Fibroblast of lung (primary cell): ENCODE measurements at regions not wholly inside any gene's neighbourhood (a gene's known extent, or its start where the extent isn't known, plus 50 kb on each side); places are given as distances from the start of the nearest gene placed in this dataset.

Source experiments
- EZH2 ChIP-seq: IDR thresholded peaks from 2 replicates; pipeline ENCODE4 v1.5.1; 2012; ENCODE audit warnings: low read length, control low read depth, mild to moderate bottlenecking; ENCODE audit errors: missing control alignments
- TF ChIP-seq, protein P1 (sequence below), 2 donors: IDR thresholded peaks in 1 of 2; conservative IDR thresholded peaks in 1 of 2; 1 replicate in 1 of 2; 2 replicates in 1 of 2; pipeline ENCODE4 v1.5.1; 2011 to 2012; ENCODE audit warnings: low read length in 2 of 2, control low read depth in 1 of 2, inconsistent platforms in 1 of 2, low read depth in 1 of 2, mild to moderate bottlenecking in 1 of 2

DNA sequence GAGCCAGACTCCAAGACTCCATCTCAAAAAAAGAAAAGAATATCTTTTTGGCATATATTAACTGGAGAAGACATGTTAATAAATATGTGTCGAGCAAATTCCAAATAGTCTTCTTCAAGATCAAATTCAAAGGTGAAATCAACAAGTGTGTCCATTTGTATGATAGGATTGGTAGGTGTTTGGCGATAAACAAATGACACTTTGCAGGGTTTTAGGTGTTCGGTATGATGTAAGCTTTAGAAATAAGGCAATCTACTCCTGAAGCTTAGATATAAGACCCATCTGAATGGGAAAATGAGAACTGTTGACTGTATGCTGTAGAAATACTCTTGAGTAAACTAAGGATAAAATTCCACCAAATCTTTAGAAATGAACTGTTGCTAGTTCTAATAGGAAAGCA is 75.8 kb upstream of the FNDC3B start:
- TF ChIP-seq, protein P1, sequence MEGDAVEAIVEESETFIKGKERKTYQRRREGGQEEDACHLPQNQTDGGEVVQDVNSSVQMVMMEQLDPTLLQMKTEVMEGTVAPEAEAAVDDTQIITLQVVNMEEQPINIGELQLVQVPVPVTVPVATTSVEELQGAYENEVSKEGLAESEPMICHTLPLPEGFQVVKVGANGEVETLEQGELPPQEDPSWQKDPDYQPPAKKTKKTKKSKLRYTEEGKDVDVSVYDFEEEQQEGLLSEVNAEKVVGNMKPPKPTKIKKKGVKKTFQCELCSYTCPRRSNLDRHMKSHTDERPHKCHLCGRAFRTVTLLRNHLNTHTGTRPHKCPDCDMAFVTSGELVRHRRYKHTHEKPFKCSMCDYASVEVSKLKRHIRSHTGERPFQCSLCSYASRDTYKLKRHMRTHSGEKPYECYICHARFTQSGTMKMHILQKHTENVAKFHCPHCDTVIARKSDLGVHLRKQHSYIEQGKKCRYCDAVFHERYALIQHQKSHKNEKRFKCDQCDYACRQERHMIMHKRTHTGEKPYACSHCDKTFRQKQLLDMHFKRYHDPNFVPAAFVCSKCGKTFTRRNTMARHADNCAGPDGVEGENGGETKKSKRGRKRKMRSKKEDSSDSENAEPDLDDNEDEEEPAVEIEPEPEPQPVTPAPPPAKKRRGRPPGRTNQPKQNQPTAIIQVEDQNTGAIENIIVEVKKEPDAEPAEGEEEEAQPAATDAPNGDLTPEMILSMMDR (conservative IDR thresholded peaks at IDR 0.05 in 1 of 2, IDR thresholded peaks at IDR 0.05 in 1 of 2; ENCODE audit: low read depth in 1 of 2, low read length in 2 of 2), result no peak
- no peak for TF ChIP-seq EZH2
